ENCODE measurements at regions not wholly inside any gene's neighbourhood (a gene's known extent, or its start where the extent isn't known, plus 50 kb on each side); places are given as distances from the start of the nearest gene placed in this dataset.

GRCh38 chr5:164735334-164735733 is 1229.9 kb downstream of the MAT2B start:
- DNase-seq (ENCODE audit: low spot score), result no peak
- no peak for TF ChIP-seq CTCF (IDR thresholded peaks at IDR 0.05)
- Histone ChIP-seq H3K4me1 (no peaks in the 10 kb centered on the region), H3K9me3 (no peaks in the 10 kb centered on the region), H3K27me3 (no peaks in the 10 kb centered on the region), H3K4me3 (no peak overlapping the region), H3K36me3 (no peaks in the 10 kb centered on the region), H3K27ac (no peak overlapping the region)

- no peaks in the 10 kb centered on the region for H3K27me3 ChIP-seq
- no peak for TF ChIP-seq CTCF (IDR thresholded peaks at IDR 0.05)
- H3K4me1 ChIP-seq, result no peaks in the 10 kb centered on the region
- no peak overlapping the region for H3K4me3 ChIP-seq
- no peaks in the 10 kb centered on the region for H3K9me3 ChIP-seq
- no peak for DNase-seq (ENCODE audit: low spot score)
- H3K36me3 ChIP-seq, result no peaks in the 10 kb centered on the region
- H3K27ac ChIP-seq, result no peak overlapping the region
These were observed 1236.0 kb downstream of the MAT2B start for GRCh38 chr5:164741376-164741775.

- TF ChIP-seq CTCF (IDR thresholded peaks at IDR 0.05), result no peak
- Histone ChIP-seq H3K36me3 (no peaks in the 10 kb centered on the region), H3K27ac (no peak overlapping the region), H3K4me1 (no peaks in the 10 kb centered on the region), H3K4me3 (no peak overlapping the region), H3K9me3 (no peaks in the 10 kb centered on the region), H3K27me3 (no peaks in the 10 kb centered on the region)
- no peak for DNase-seq (ENCODE audit: low spot score)
These were observed 1236.6 kb downstream of the MAT2B start for GRCh38 chr5:164742025-164742424.

GRCh38 chr5:164746723-164747122 is 1241.3 kb downstream of the MAT2B start:
- no peak for TF ChIP-seq CTCF (IDR thresholded peaks at IDR 0.05)
- no peak for DNase-seq (ENCODE audit: low spot score)
- Histone ChIP-seq H3K27ac (no peak overlapping the region), H3K9me3 (no peaks in the 10 kb centered on the region), H3K4me1 (no peaks in the 10 kb centered on the region), H3K36me3 (no peaks in the 10 kb centered on the region), H3K27me3 (no peaks in the 10 kb centered on the region), H3K4me3 (no peak overlapping the region)

GRCh38 chr5:164747371-164747770 is 1242.0 kb downstream of the MAT2B start:
- H3K27ac ChIP-seq, result no peak overlapping the region
- H3K36me3 ChIP-seq, result no peaks in the 10 kb centered on the region
- no peak overlapping the region for H3K4me3 ChIP-seq
- no peak for TF ChIP-seq CTCF (IDR thresholded peaks at IDR 0.05)
- DNase-seq (ENCODE audit: low spot score), result no peak
- no peaks in the 10 kb centered on the region for H3K9me3 ChIP-seq
- no peaks in the 10 kb centered on the region for H3K4me1 ChIP-seq
- no peaks in the 10 kb centered on the region for H3K27me3 ChIP-seq

- H3K27me3 ChIP-seq, result no peaks in the 10 kb centered on the region
- DNase-seq (ENCODE audit: low spot score), result no peak
- no peak for TF ChIP-seq CTCF (IDR thresholded peaks at IDR 0.05)
- no peaks in the 10 kb centered on the region for H3K4me1 ChIP-seq
- no peak overlapping the region for H3K27ac ChIP-seq
- H3K4me3 ChIP-seq, result no peak overlapping the region
- H3K36me3 ChIP-seq, result no peaks in the 10 kb centered on the region
- H3K9me3 ChIP-seq, result no peaks in the 10 kb centered on the region
These were observed 1243.4 kb downstream of the MAT2B start for GRCh38 chr5:164748861-164749260.
